MM.1S (cell line): ENCODE measurements at regions not wholly inside any gene's neighbourhood (a gene's known extent, or its start where the extent isn't known, plus 50 kb on each side); places are given as distances from the start of the nearest gene placed in this dataset.

Experiments used
- CTCF ChIP-seq: fragments of 300-600 bp; sonication (generic); IDR thresholded peaks from 2 replicates; pipeline ENCODE4 v1.5.1; 2016; ENCODE audit warnings: antibody characterized with exemption, low read length, mixed read lengths
- EZH2 ChIP-seq: fragments of 300-600 bp; sonication (generic); optimal IDR thresholded peaks from 2 replicates; pipeline ENCODE3; 2017; ENCODE audit warnings: low read depth, mild to moderate bottlenecking, antibody characterized with exemption, low read length, mixed read lengths
- EZH2phosphoT487 ChIP-seq: fragments of 300-600 bp; sonication (generic); IDR thresholded peaks from 2 replicates; pipeline ENCODE4 v1.6.1; 2018; ENCODE audit warnings: antibody characterized with exemption, low read length

- TF ChIP-seq EZH2phosphoT487 (no peak), CTCF (no peak), EZH2 (no peak)
Observed at GRCh38 chr2:67628892-67629291, 231.8 kb downstream of the ETAA1 start.
